ENCODE measurements at regions not wholly inside any gene's neighbourhood (a gene's known extent, or its start where the extent isn't known, plus 50 kb on each side); places are given as distances from the start of the nearest gene placed in this dataset.

DNA sequence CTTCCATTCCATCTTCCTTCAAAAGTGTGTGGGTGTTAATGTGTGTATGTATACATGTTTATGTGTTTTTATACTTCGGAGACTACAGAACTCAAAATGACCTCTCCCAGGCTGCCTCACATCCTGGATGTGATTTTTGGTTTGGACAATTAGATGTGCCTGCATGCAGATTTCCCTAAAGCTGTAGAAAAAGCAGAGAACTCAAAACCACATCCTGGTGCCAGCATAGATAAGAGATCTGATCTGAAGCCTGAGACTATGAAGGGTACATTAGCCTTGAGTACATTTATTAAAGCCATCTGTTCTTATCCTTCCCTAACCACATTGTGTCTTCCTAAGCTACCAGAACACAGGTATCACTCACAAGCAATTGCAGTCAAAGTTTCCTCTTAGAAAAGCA, 319.4 kb upstream of the RASGRP1 start:
- peak; percentile 43 for DNase-seq
- peak overlapping the region; percentile 51 for H3K4me2 ChIP-seq (ENCODE audit: unreplicated experiment)

DNA sequence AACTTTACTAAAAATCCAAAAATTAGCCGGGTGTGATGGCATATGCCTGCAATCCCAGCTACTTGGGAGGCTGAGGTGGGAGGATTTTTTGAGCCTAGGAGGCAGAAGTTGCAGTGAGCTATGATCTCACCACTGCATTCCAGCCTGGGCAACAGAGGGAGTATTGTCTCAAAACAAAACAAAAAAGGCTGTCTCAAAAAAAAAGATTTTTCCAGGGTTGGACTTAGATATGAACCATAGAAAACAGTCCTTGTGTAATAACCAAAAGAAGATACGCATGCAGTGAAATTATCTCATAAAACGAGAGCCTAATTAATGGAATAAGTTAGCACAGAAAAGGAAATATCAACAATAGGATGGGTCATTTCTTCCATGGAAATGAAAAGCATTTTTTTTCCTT, 320.4 kb upstream of the RASGRP1 start:
- 13 to 18% methylated on average over 3 of the region's 3 CpGs for WGBS, 2 experiments (ENCODE audit: low coverage in 1 of 2, low lambda C conversion rate in 2 of 2, missing lambda C conversion rate in 2 of 2)
- peak overlapping the region; percentile 97 for H3K27ac ChIP-seq
- in situ Hi-C loops (cut with MboI), result no loop called here
- H3K9ac ChIP-seq, result peak overlapping the region; percentile 75
- peak overlapping the region; percentile 65 for H3K4me3 ChIP-seq
- peaks cover 69% of the 10 kb centered on the region for H3F3A ChIP-seq (ENCODE audit: insufficient read depth)
- H3K9me2 ChIP-seq (ENCODE audit: insufficient read depth), result no peaks in the 10 kb centered on the region
- TF ChIP-seq EZH2phosphoT487 (IDR thresholded peaks at IDR 0.05; ENCODE audit: insufficient read depth, low read depth), result no peak
- no peak for TF ChIP-seq EZH2 (IDR thresholded peaks at IDR 0.05; ENCODE audit: insufficient read depth, poor library complexity, severe bottlenecking)
- H3K79me2 ChIP-seq (ENCODE audit: insufficient read depth), result no peaks in the 10 kb centered on the region
- H3K36me3 ChIP-seq (ENCODE audit: low read depth), result no peaks in the 10 kb centered on the region
- no peaks in the 10 kb centered on the region for H3K9me3 ChIP-seq (ENCODE audit: low read depth)
- peak; percentile 74 for DNase-seq
- H3K4me2 ChIP-seq (ENCODE audit: unreplicated experiment), result peak overlapping the region; percentile 72
- H3K4me1 ChIP-seq (ENCODE audit: insufficient read depth), result peaks cover 55% of the 10 kb centered on the region
- H4K20me1 ChIP-seq (ENCODE audit: insufficient read depth), result no peaks in the 10 kb centered on the region
- H3K27me3 ChIP-seq (replicated peaks; ENCODE audit: insufficient read depth), result no peaks in the 10 kb centered on the region
- H2AFZ ChIP-seq, result peak overlapping the region; percentile 16; the same call in 1 of the 2 replicates

More for the DNA sequence above, 319.4 kb upstream of the RASGRP1 start:
- Histone ChIP-seq H3F3A (ENCODE audit: insufficient read depth) (peaks cover 78% of the 10 kb centered on the region), H3K9me2 (ENCODE audit: insufficient read depth) (peaks cover 1% of the 10 kb centered on the region; the same call in 1 of the 2 replicates), H3K9ac (peak overlapping the region; percentile 75), H3K27me3 (replicated peaks; ENCODE audit: insufficient read depth) (no peaks in the 10 kb centered on the region), H3K79me2 (ENCODE audit: insufficient read depth) (no peaks in the 10 kb centered on the region), H3K4me1 (ENCODE audit: insufficient read depth) (peaks cover 65% of the 10 kb centered on the region), H3K9me3 (ENCODE audit: low read depth) (no peaks in the 10 kb centered on the region), H3K36me3 (ENCODE audit: low read depth) (no peaks in the 10 kb centered on the region), H2AFZ (no peak overlapping the region), H3K4me3 (no peak overlapping the region), H3K27ac (peak overlapping the region; percentile 97), H4K20me1 (ENCODE audit: insufficient read depth) (no peaks in the 10 kb centered on the region)
- TF ChIP-seq EZH2phosphoT487 (IDR thresholded peaks at IDR 0.05; ENCODE audit: insufficient read depth, low read depth) (no peak), EZH2 (IDR thresholded peaks at IDR 0.05; ENCODE audit: insufficient read depth, poor library complexity, severe bottlenecking) (no peak)
- in situ Hi-C loops (cut with MboI), result no loop called here
- WGBS, 2 experiments (ENCODE audit: low coverage in 1 of 2, low lambda C conversion rate in 2 of 2, missing lambda C conversion rate in 2 of 2), result 0% methylated on average over 1 of the region's 1 CpG

DNA sequence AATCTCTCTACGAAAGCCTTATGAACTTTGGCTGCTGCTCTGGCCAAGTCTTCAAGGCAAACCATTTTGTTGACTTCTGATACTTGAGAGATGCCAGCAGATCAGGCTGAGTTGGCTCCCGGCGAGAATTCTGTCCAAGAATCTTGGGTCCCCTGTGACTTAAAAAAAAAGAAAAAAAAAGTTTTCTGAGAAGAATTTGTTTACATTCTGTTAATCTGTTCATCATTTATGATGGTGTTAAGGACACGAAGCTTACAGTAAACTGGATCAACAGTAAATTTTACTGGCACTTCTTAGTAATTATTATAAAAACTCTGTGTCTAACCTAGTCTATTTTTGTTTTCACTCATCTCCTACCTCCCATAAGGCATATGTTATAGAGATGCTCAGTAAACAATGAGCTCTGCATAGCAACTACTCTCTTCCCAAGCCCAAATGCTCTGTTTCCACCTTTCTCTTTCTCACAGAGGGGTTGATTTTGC, 320.9 kb upstream of the RASGRP1 start:
- Histone ChIP-seq H3K9me3 (ENCODE audit: low read depth) (no peaks in the 10 kb centered on the region), H3K27me3 (replicated peaks; ENCODE audit: insufficient read depth) (no peaks in the 10 kb centered on the region), H3K36me3 (ENCODE audit: low read depth) (no peaks in the 10 kb centered on the region), H3K4me2 (ENCODE audit: unreplicated experiment) (peak overlapping the region; percentile 72), H3K4me3 (peak overlapping the region; percentile 65), H3K9me2 (ENCODE audit: insufficient read depth) (no peaks in the 10 kb centered on the region), H4K20me1 (ENCODE audit: insufficient read depth) (no peaks in the 10 kb centered on the region), H3K27ac (peak overlapping the region; percentile 97), H2AFZ (peak overlapping the region; percentile 16; the same call in 1 of the 2 replicates), H3K4me1 (ENCODE audit: insufficient read depth) (peaks cover 49% of the 10 kb centered on the region), H3F3A (ENCODE audit: insufficient read depth) (peaks cover 65% of the 10 kb centered on the region), H3K79me2 (ENCODE audit: insufficient read depth) (no peaks in the 10 kb centered on the region), H3K9ac (peak overlapping the region; percentile 75)
- 4 to 6% methylated on average over 4 of the region's 4 CpGs for WGBS, 2 experiments (ENCODE audit: low coverage in 1 of 2, low lambda C conversion rate in 2 of 2, missing lambda C conversion rate in 2 of 2)
- in situ Hi-C loops (cut with MboI), result no loop called here
- no peak for TF ChIP-seq EZH2phosphoT487 (IDR thresholded peaks at IDR 0.05; ENCODE audit: insufficient read depth, low read depth)
- TF ChIP-seq EZH2 (IDR thresholded peaks at IDR 0.05; ENCODE audit: insufficient read depth, poor library complexity, severe bottlenecking), result no peak
- peak; percentile 58 for DNase-seq

DNA sequence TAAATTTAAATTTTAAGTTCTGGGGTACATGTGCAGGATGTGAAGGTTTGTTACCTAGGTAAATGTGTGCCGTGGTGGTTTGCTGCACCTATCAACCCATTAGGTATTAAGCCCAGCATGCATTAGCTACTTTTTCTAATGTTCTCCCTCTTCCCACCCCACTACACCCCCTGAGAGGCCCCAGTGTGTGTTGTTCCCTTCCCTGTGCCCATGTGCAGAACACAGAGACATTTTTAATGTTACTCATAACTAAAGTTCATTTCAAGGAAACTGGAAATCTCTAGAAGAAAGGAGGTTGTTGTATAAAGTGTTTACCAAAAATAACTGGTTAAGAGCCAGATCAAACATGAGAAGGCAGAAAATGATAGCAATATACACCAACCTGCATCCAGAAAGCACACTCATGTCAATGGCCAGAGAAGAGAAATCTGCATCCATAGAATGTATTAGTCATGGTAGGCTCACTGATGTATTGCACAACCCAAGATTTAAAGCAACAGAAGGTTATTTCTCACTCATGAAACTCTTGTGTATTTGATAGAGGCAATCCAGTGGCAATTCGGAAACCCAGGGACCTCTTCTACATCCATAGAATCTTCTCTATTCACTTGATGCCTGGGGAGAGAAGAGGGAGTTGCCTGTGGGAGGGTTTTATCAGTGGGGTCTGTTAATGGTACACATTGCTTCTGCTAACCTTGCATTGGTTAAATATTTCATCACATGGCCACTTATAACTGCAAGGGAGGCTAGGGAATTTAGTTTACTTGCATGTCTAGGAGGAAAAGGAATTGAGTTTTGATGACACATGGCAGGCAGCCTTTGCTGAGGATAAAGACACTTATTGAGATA, 321.9 kb upstream of the RASGRP1 start:
- peaks cover 65% of the 10 kb centered on the region for H3F3A ChIP-seq (ENCODE audit: insufficient read depth)
- TF ChIP-seq EZH2phosphoT487 (IDR thresholded peaks at IDR 0.05; ENCODE audit: insufficient read depth, low read depth), result no peak
- no peak for TF ChIP-seq EZH2 (IDR thresholded peaks at IDR 0.05; ENCODE audit: insufficient read depth, poor library complexity, severe bottlenecking)
- no peaks in the 10 kb centered on the region for H3K9me2 ChIP-seq (ENCODE audit: insufficient read depth)
- H3K4me1 ChIP-seq (ENCODE audit: insufficient read depth), result peaks cover 47% of the 10 kb centered on the region
- no peaks in the 10 kb centered on the region for H3K79me2 ChIP-seq (ENCODE audit: insufficient read depth)
- H3K9ac ChIP-seq, result peak overlapping the region; percentile 75
- no peaks in the 10 kb centered on the region for H3K27me3 ChIP-seq (replicated peaks; ENCODE audit: insufficient read depth)
- DNase-seq, result peak; percentile 88
- no peaks in the 10 kb centered on the region for H4K20me1 ChIP-seq (ENCODE audit: insufficient read depth)
- H3K36me3 ChIP-seq (ENCODE audit: low read depth), result no peaks in the 10 kb centered on the region
- no peaks in the 10 kb centered on the region for H3K9me3 ChIP-seq (ENCODE audit: low read depth)
- H3K4me2 ChIP-seq (ENCODE audit: unreplicated experiment), result peak overlapping the region; percentile 72
- peak overlapping the region; percentile 65 for H3K4me3 ChIP-seq
- H2AFZ ChIP-seq, result peak overlapping the region; percentile 41; the same call in 1 of the 2 replicates
- in situ Hi-C loops (cut with MboI), result no loop called here
- 35 to 48% methylated on average over 2 of the region's 2 CpGs for WGBS, 2 experiments (ENCODE audit: low coverage in 1 of 2, low lambda C conversion rate in 2 of 2, missing lambda C conversion rate in 2 of 2)
- H3K27ac ChIP-seq, result peak overlapping the region; percentile 97
